ENCODE measurements at regions not wholly inside any gene's neighbourhood (a gene's known extent, or its start where the extent isn't known, plus 50 kb on each side); places are given as distances from the start of the nearest gene placed in this dataset.

DNA sequence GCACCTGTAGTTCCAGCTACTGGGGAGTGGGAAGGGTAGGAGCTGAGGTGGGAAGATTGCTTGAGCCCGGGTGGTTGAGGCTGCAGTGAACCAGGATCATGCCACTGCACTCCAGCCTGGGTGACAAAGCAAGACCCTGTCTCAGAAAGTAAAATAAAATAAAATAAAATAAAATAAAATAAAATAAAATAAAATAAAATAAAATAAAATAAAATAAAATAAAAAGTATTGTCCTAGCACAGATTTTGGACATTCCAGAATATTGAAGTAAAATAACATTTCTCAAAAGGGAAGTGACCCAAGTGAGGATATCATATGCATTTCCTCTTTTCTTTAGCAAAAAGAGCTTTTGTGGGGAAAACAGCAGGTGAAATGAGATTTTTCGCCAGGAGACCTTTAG lies 83.5 kb downstream of the TMEM174 start:
- DNase-seq (no peak), ATAC-seq (no peak)
- H3K36me3 ChIP-seq (ENCODE audit: low read depth), result no peaks in the 10 kb centered on the region
- intact Hi-C loops (cut with DNase I, micrococcal nuclease), result no loop called here
- H3K9me3 ChIP-seq, result no peaks in the 10 kb centered on the region
- no peak overlapping the region for H3K4me3 ChIP-seq
- TF ChIP-seq, protein P1, sequence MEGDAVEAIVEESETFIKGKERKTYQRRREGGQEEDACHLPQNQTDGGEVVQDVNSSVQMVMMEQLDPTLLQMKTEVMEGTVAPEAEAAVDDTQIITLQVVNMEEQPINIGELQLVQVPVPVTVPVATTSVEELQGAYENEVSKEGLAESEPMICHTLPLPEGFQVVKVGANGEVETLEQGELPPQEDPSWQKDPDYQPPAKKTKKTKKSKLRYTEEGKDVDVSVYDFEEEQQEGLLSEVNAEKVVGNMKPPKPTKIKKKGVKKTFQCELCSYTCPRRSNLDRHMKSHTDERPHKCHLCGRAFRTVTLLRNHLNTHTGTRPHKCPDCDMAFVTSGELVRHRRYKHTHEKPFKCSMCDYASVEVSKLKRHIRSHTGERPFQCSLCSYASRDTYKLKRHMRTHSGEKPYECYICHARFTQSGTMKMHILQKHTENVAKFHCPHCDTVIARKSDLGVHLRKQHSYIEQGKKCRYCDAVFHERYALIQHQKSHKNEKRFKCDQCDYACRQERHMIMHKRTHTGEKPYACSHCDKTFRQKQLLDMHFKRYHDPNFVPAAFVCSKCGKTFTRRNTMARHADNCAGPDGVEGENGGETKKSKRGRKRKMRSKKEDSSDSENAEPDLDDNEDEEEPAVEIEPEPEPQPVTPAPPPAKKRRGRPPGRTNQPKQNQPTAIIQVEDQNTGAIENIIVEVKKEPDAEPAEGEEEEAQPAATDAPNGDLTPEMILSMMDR (IDR thresholded peaks at IDR 0.05), result no peak
- H3K4me1 ChIP-seq (ENCODE audit: low read depth), result no peaks in the 10 kb centered on the region

DNA sequence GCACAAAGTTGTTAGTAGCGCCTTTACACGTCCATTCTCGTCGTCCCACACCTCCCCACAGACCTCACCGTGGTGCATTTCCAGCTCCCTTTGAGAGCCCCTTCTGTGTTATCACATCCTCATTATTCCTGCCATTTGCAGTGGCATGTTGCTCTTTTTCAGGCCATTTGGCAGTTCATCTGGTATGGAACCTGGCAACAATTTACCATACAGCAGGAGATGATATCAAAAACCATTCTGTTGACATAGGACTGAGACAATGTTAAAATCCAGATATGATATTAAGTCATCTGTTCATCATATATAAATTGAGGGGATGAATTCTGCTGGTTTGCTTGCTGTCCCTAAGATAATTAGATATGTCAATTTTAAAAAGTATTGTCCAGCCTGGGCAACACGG lies 83.0 kb downstream of the TMEM174 start:
- no peaks in the 10 kb centered on the region for H3K36me3 ChIP-seq (ENCODE audit: low read depth)
- TF ChIP-seq, protein P1 (IDR thresholded peaks at IDR 0.05), result no peak
- H3K4me1 ChIP-seq (ENCODE audit: low read depth), result no peaks in the 10 kb centered on the region
- H3K4me3 ChIP-seq, result no peak overlapping the region
- ATAC-seq (no peak), DNase-seq (no peak)
- H3K9me3 ChIP-seq, result no peaks in the 10 kb centered on the region
- intact Hi-C loops (cut with DNase I, micrococcal nuclease), result no loop called here

DNA sequence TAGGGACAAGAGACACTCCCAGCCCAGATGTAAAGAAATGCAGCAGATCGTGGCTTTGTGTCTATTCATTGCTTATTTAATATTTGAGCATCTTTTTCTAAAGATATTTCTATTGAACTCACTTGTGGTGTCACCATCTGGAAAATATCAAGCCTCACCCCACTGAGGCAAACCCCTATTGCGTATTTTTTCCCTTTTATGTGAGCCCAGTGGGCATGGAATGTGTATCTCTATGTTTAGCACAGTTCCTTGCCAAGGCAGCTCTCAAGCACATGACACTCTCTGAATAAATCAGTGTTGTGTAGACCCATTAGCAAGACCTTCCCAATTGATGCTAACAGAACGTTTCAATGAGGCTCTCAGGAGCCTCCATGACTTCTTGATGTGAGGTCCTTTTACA lies 81.6 kb downstream of the TMEM174 start:
- Histone ChIP-seq H3K4me1 (ENCODE audit: low read depth) (no peaks in the 10 kb centered on the region), H3K36me3 (ENCODE audit: low read depth) (no peaks in the 10 kb centered on the region), H3K9me3 (no peaks in the 10 kb centered on the region), H3K4me3 (no peak overlapping the region)
- ATAC-seq, result no peak
- intact Hi-C loops (cut with DNase I, micrococcal nuclease), result no loop called here
- DNase-seq, result no peak
- TF ChIP-seq, protein P1 (IDR thresholded peaks at IDR 0.05), result no peak

DNA sequence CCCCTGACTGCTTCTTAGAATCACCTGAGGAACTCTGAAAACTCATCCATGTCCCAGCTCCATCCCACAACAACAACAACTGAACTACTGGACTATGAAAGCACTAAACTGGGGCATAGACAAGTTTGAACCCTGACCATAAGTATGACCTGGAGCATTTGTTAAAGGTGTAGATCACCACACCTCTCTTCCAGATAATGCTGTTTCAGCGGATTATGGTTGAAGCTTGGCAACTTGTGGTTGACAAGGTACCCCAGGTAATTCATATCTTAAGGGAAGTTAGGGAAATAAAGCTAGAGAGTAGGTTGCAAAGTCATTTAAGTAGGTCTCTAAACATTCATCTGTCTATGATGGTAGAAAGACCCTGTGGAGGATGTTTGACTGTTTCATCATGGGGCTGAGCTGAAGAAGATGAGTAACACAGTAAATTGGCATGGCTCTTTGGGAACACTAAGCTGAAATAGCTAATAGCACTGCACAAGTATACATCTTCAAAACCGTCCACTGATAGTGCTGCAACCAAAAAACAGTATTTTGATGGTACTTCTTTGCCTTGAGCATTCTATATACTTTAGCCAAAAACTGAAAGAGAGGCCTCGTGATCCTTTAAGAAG lies 80.2 kb downstream of the TMEM174 start:
- ATAC-seq (no peak), DNase-seq (no peak)
- H3K4me1 ChIP-seq (ENCODE audit: low read depth), result no peaks in the 10 kb centered on the region
- no peaks in the 10 kb centered on the region for H3K9me3 ChIP-seq
- TF ChIP-seq, protein P1 (IDR thresholded peaks at IDR 0.05), result no peak
- H3K4me3 ChIP-seq, result no peak overlapping the region
- intact Hi-C loops (cut with DNase I, micrococcal nuclease), result no loop called here
- no peaks in the 10 kb centered on the region for H3K36me3 ChIP-seq (ENCODE audit: low read depth)

DNA sequence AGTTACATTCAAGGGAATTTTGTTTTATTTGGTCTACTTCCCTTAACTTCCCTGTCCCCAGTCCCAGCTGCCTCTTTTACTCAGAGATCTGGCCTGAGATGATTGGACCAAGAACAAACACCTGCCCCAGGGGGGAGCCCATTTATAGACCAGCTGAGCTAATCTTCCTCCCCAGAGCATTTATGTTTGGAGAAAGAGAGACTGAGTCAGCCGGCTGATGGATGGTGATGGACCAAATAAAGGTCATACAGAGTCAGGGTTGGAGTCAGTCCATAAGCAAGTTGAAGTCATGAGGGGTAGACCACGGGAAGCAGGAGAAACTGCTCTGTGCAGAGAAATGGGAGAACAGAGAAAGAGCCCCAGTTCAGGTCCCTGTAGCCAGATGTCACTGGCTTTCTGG lies 77.7 kb downstream of the TMEM174 start:
- H3K4me3 ChIP-seq, result no peak overlapping the region
- no peak for ATAC-seq
- TF ChIP-seq, protein P1 (IDR thresholded peaks at IDR 0.05), result no peak

DNA sequence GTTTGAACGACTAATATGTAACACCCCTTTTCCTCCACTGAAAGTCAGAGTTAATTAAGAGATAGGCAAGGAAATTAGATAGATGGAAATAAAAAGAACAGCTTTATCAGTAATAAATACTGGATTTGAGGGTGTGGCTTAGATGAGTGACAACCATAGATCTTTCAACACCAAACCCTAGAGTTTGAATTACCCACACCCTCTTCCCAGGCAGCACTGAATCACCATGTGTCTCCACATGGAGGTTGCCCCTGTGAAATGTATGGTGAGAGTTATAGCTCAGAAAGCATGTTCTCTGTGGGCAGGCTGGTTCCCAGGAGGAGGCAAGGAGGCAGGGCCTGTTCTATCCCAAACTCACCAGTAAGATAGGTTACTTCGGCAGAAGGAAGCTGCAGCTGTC lies 69.7 kb downstream of the TMEM174 start:
- ATAC-seq (no peak), DNase-seq (no peak)
- TF ChIP-seq, protein P1 (IDR thresholded peaks at IDR 0.05), result no peak
- Histone ChIP-seq H3K4me3 (no peak overlapping the region), H3K9me3 (no peaks in the 10 kb centered on the region), H3K36me3 (ENCODE audit: low read depth) (no peaks in the 10 kb centered on the region), H3K4me1 (ENCODE audit: low read depth) (no peaks in the 10 kb centered on the region)
- intact Hi-C loops (cut with DNase I, micrococcal nuclease), result no loop called here

More for the DNA sequence above, 77.7 kb downstream of the TMEM174 start:
- no peaks in the 10 kb centered on the region for H3K36me3 ChIP-seq (ENCODE audit: low read depth)
- no peaks in the 10 kb centered on the region for H3K4me1 ChIP-seq (ENCODE audit: low read depth)
- H3K9me3 ChIP-seq, result no peaks in the 10 kb centered on the region
- DNase-seq, result no peak
- intact Hi-C loops (cut with DNase I, micrococcal nuclease), result no loop called here
